ENCODE measurements at regions not wholly inside any gene's neighbourhood (a gene's known extent, or its start where the extent isn't known, plus 50 kb on each side); places are given as distances from the start of the nearest gene placed in this dataset.

- Histone ChIP-seq H3K27me3 (replicated peaks in 1 of 7) (no peaks in the 10 kb centered on the region), H3K4me3 (no peak overlapping the region), H3K36me3 (no peaks in the 10 kb centered on the region), H3K27ac (no peak overlapping the region), H3K9me3 (no peaks in the 10 kb centered on the region), H3K4me1 (no peaks in the 10 kb centered on the region)
- DNase-seq, result no peak
- WGBS, 5 donors, result 48 to 60% (median 54%) methylated on average over 6 of the region's 6 CpGs
- intact Hi-C loops (cut with DNase I; ENCODE audit: low total_unique reads), result no loop called here
- TF ChIP-seq POLR2AphosphoS5 (IDR thresholded peaks at IDR 0.05), result no peak
- no peak for TF ChIP-seq CTCF (IDR thresholded peaks at IDR 0.05 in 8 of 11, conservative IDR thresholded peaks at IDR 0.05 in 3 of 11)
- TF ChIP-seq POLR2A (IDR thresholded peaks at IDR 0.05), result no peak
Measured at GRCh38 chr4:124386648-124387047, 325.9 kb downstream of the ANKRD50 start.

GRCh38 chr4:124389591-124389990, 322.9 kb downstream of the ANKRD50 start:
- no peaks in the 10 kb centered on the region for H3K9me3 ChIP-seq
- no peak for DNase-seq
- no peak overlapping the region for H3K27ac ChIP-seq
- H3K4me3 ChIP-seq, result no peak overlapping the region
- WGBS, 5 donors, result 38 to 77% (median 65%) methylated on average over 1 of the region's 1 CpG
- intact Hi-C loops (cut with DNase I; ENCODE audit: low total_unique reads), result no loop called here
- H3K27me3 ChIP-seq (replicated peaks in 1 of 7), result no peaks in the 10 kb centered on the region
- no peak for TF ChIP-seq POLR2AphosphoS5 (IDR thresholded peaks at IDR 0.05)
- no peak for TF ChIP-seq POLR2A (IDR thresholded peaks at IDR 0.05)
- no peak for TF ChIP-seq CTCF (IDR thresholded peaks at IDR 0.05 in 8 of 11, conservative IDR thresholded peaks at IDR 0.05 in 3 of 11)
- no peaks in the 10 kb centered on the region for H3K36me3 ChIP-seq
- H3K4me1 ChIP-seq, result no peaks in the 10 kb centered on the region

DNA sequence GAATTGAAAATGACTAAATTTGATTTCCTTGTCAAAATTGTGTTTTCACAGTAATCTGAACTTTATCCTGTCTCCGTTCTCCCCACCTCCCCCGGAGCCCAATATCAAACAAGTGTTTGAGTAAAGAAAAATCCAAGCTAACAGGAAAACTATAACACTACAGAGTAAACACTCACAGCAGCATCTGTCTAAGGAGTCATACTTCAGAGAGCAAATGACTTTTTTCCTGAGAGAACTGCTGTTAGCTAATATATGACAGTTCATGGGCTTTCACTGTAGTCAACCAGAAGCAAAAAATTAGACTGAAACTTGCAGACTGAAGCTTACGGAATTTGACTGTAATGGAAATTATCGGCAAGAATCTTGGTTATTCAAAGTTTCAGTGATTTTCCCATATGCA, 321.7 kb downstream of the ANKRD50 start:
- intact Hi-C loops (cut with DNase I; ENCODE audit: low total_unique reads), result no loop called here
- Histone ChIP-seq H3K27me3 (replicated peaks in 1 of 7) (no peaks in the 10 kb centered on the region), H3K4me3 (no peak overlapping the region), H3K36me3 (no peaks in the 10 kb centered on the region), H3K4me1 (no peaks in the 10 kb centered on the region), H3K27ac (no peak overlapping the region), H3K9me3 (no peaks in the 10 kb centered on the region)
- 78 to 92% (median 91%) methylated on average over 4 of the region's 4 CpGs for WGBS, 5 donors
- DNase-seq, result no peak
- TF ChIP-seq CTCF (IDR thresholded peaks at IDR 0.05 in 8 of 11, conservative IDR thresholded peaks at IDR 0.05 in 3 of 11), result no peak
- TF ChIP-seq POLR2A (IDR thresholded peaks at IDR 0.05), result no peak
- TF ChIP-seq POLR2AphosphoS5 (IDR thresholded peaks at IDR 0.05), result no peak

GRCh38 chr4:124396333-124396732, 316.2 kb downstream of the ANKRD50 start:
- Histone ChIP-seq H3K4me1 (no peaks in the 10 kb centered on the region), H3K27me3 (replicated peaks in 1 of 7) (no peaks in the 10 kb centered on the region), H3K4me3 (no peak overlapping the region), H3K27ac (no peak overlapping the region), H3K9me3 (no peaks in the 10 kb centered on the region), H3K36me3 (no peaks in the 10 kb centered on the region)
- intact Hi-C loops (cut with DNase I; ENCODE audit: low total_unique reads), result no loop called here
- DNase-seq, result no peak
- TF ChIP-seq CTCF (IDR thresholded peaks at IDR 0.05 in 8 of 11, conservative IDR thresholded peaks at IDR 0.05 in 3 of 11), result no peak
- no peak for TF ChIP-seq POLR2AphosphoS5 (IDR thresholded peaks at IDR 0.05)
- no peak for TF ChIP-seq POLR2A (IDR thresholded peaks at IDR 0.05)
- 89 to 96% (median 95%) methylated on average over 3 of the region's 3 CpGs for WGBS, 5 donors
